ENCODE measurements at regions not wholly inside any gene's neighbourhood (a gene's known extent, or its start where the extent isn't known, plus 50 kb on each side); places are given as distances from the start of the nearest gene placed in this dataset.

- no peak overlapping the region for H4K8ac ChIP-seq (ENCODE audit: low read depth in 2 of 2, low read length in 2 of 2)
- dilution Hi-C loops (cut with HindIII; ENCODE audit: low sequenced_read_pairs, unreplicated experiment) = no loop called here
- in situ Hi-C loops (cut with MboI; ENCODE audit: low sequenced_read_pairs) = no loop called here
- no peak overlapping the region for H3K4ac ChIP-seq (ENCODE audit: low read depth, low read length)
- H3K27ac ChIP-seq (ENCODE audit: insufficient read depth, low read length) = no peak overlapping the region
- H3K36me3 ChIP-seq (ENCODE audit: control insufficient read depth, insufficient read depth, low read length) = no peaks in the 10 kb centered on the region
- no peak overlapping the region for H4K91ac ChIP-seq (ENCODE audit: insufficient read depth, low read depth, low read length)
- ChIA-PET POLR2A (ENCODE audit: unreplicated experiment) (no interaction called here), CTCF (no interaction called here)
- no peak overlapping the region for H3K23ac ChIP-seq (ENCODE audit: low read depth, low read length)
- no peak overlapping the region for H2BK5ac ChIP-seq (ENCODE audit: low read depth, low read length, poor library complexity, severe bottlenecking)
- H3K4me2 ChIP-seq (ENCODE audit: low read depth, low read length) = no peak overlapping the region
- H3K9ac ChIP-seq (ENCODE audit: low read depth, low read length) = no peak overlapping the region
- ATAC-seq (ENCODE audit: low read depth) (no peak), DNase-seq (no peak)
- H3K4me1 ChIP-seq (ENCODE audit: control insufficient read depth, insufficient read depth, low read length) = no peaks in the 10 kb centered on the region
- no peak overlapping the region for H2AFZ ChIP-seq (replicated peaks; ENCODE audit: low read length, poor library complexity)
- H2BK15ac ChIP-seq (ENCODE audit: low read depth, low read length) = no peak overlapping the region
- H2BK120ac ChIP-seq (ENCODE audit: low read depth, low read length) = no peak overlapping the region
- no peaks in the 10 kb centered on the region for H3K27me3 ChIP-seq (ENCODE audit: control insufficient read depth, insufficient read depth, low read length)
- no peak overlapping the region for H4K5ac ChIP-seq (ENCODE audit: low read depth, low read length)
- no peak overlapping the region for H3K4me3 ChIP-seq (ENCODE audit: insufficient read depth, low read depth, low read length)
- H4K20me1 ChIP-seq (ENCODE audit: insufficient read depth, low read length) = no peaks in the 10 kb centered on the region
- H3K14ac ChIP-seq (replicated peaks; ENCODE audit: low read depth, low read length) = no peak overlapping the region
- TF ChIP-seq USF2 (IDR thresholded peaks at IDR 0.05; ENCODE audit: low read depth, low read length) (no peak), MAZ (IDR thresholded peaks at IDR 0.05; ENCODE audit: borderline replicate concordance, low read depth, low read length) (no peak), RFX5 (IDR thresholded peaks at IDR 0.05; ENCODE audit: low read depth, low read length) (no peak), BHLHE40 (IDR thresholded peaks at IDR 0.05; ENCODE audit: low read depth, low read length) (no peak), RCOR1 (IDR thresholded peaks at IDR 0.05; ENCODE audit: insufficient replicate concordance, low read length) (no peak), SMC3 (IDR thresholded peaks at IDR 0.05; ENCODE audit: low read depth, low read length) (no peak), MAFK (IDR thresholded peaks at IDR 0.05; ENCODE audit: low read depth, low read length) (no peak), CHD1 (IDR thresholded peaks at IDR 0.05; ENCODE audit: low read depth, low read length) (no peak), RAD21 (IDR thresholded peaks at IDR 0.05; ENCODE audit: low read length) (no peak), MXI1 (IDR thresholded peaks at IDR 0.05; ENCODE audit: borderline replicate concordance, low read depth, low read length) (no peak), CEBPB (IDR thresholded peaks at IDR 0.05; ENCODE audit: low read depth, low read length) (no peak), POLR2A (IDR thresholded peaks at IDR 0.05; ENCODE audit: low read depth, low read length) (no peak), FOS (IDR thresholded peaks at IDR 0.05; ENCODE audit: low read depth, low read length) (no peak), CTCF (conservative IDR thresholded peaks at IDR 0.05; ENCODE audit: low read depth, low read length) (no peak), ELK1 (IDR thresholded peaks at IDR 0.05; ENCODE audit: borderline replicate concordance, low read depth, low read length) (no peak)
- no peak overlapping the region for H2AK9ac ChIP-seq (replicated peaks; ENCODE audit: low read depth, low read length, poor library complexity)
- H3K9me1 ChIP-seq (ENCODE audit: insufficient read depth, low read length) = no peaks in the 10 kb centered on the region
- WGBS, 2 experiments (ENCODE audit: extremely low coverage in 2 of 2, insufficient read length in 1 of 2) = 50% methylated on average over 1 of the region's 5 CpGs; no CpG with 5 or more reads in 1 of the 2 experiments
- BruUV-seq (replicated peaks) = no TSS peak
- no peak overlapping the region for H2AK5ac ChIP-seq (ENCODE audit: low read depth, low read length)
- no peaks in the 10 kb centered on the region for H3K9me3 ChIP-seq (ENCODE audit: control insufficient read depth, insufficient read depth, low read length)
- H3K79me1 ChIP-seq (ENCODE audit: low read depth in 1 of 2, low read length in 2 of 2) = no peaks in the 10 kb centered on the region
- intact Hi-C loops (cut with micrococcal nuclease) = loop anchor here (2.0 kb wide), 1 partner anchor 29 kb away; no protein-coding TSS in a partner anchor
- H3K18ac ChIP-seq (ENCODE audit: low read depth, low read length) = no peak overlapping the region
- no peak overlapping the region for H3K56ac ChIP-seq (ENCODE audit: extremely low read depth, insufficient read depth, low read length)
- H2BK20ac ChIP-seq (ENCODE audit: low read depth, low read length) = no peak overlapping the region
Measured at GRCh38 chr4:20575486-20575885, 124.8 kb upstream of the PACRGL start.
